ENCODE measurements at regions not wholly inside any gene's neighbourhood (a gene's known extent, or its start where the extent isn't known, plus 50 kb on each side); places are given as distances from the start of the nearest gene placed in this dataset.

DNA sequence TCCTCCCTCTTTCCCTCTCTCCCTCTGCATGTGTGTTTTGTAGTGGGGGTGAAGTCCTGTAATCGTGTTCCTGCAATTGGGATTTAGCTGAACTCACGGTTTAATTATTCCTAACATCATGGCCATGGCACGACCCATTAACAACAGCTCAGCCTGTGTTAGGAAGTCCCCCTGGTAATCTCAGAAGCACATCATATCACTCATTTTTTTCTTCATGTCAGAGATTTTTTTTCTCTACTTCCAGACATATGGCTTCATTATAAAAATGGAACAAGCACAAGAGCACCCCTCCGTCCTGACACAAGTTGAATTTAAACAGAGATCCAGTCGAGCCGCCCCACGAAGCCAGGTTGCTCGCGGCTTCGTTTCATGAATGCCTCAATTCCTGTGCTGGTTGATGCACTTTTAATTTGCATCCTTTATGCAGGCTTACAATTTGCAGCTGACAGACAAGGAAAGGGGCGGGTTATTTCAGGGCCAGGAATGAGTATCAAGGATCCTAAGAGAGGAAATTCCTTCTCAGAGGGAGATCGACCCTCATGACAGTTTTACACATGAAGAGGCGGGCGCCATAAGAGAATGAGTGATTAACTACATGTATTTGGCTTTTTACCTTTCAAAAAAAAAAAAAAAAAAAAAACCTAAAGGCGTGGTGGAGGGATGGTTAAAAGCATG, 192.9 kb downstream of the MAF start:
- Histone ChIP-seq H3K79me2 (ENCODE audit: insufficient read depth, low read length) (no peaks in the 10 kb centered on the region), H3K4me1 (ENCODE audit: insufficient read depth, low read length) (no peaks in the 10 kb centered on the region), H3K36me3 (ENCODE audit: insufficient read depth, low read length) (no peaks in the 10 kb centered on the region), H3K27me3 (ENCODE audit: insufficient read depth, low read length) (no peaks in the 10 kb centered on the region), H2AFZ (ENCODE audit: low read depth, low read length) (no peak overlapping the region), H3K9ac (ENCODE audit: low read length) (no peak overlapping the region), H3K4me3 (ENCODE audit: insufficient read depth, low read depth, low read length) (no peak overlapping the region), H3K9me3 (ENCODE audit: insufficient read depth, low read depth, low read length) (no peaks in the 10 kb centered on the region), H3K4me2 (ENCODE audit: low read length) (no peak overlapping the region), H4K20me1 (ENCODE audit: insufficient read depth, low read length) (no peaks in the 10 kb centered on the region), H3K27ac (ENCODE audit: low read depth, low read length) (no peak overlapping the region)
- no peak for DNase-seq (ENCODE audit: low read depth)
- Mint-ChIP-seq H3K4me1 (ENCODE audit: low read depth, unreplicated experiment) (no peaks in the 10 kb centered on the region), H3K36me3 (ENCODE audit: low read depth, unreplicated experiment) (no peaks in the 10 kb centered on the region), H3K27ac (ENCODE audit: unreplicated experiment) (no peak overlapping the region), H3K27me3 (ENCODE audit: low read depth, unreplicated experiment) (peaks cover 18% of the 10 kb centered on the region), H3K4me3 (ENCODE audit: unreplicated experiment) (no peak overlapping the region), H3K9me3 (ENCODE audit: unreplicated experiment) (peaks cover 2% of the 10 kb centered on the region)
- FAIRE-seq = no peak
- no peak for TF ChIP-seq EZH2 (IDR thresholded peaks at IDR 0.05; ENCODE audit: insufficient read depth, low read length)
- TF ChIP-seq, protein P1, sequence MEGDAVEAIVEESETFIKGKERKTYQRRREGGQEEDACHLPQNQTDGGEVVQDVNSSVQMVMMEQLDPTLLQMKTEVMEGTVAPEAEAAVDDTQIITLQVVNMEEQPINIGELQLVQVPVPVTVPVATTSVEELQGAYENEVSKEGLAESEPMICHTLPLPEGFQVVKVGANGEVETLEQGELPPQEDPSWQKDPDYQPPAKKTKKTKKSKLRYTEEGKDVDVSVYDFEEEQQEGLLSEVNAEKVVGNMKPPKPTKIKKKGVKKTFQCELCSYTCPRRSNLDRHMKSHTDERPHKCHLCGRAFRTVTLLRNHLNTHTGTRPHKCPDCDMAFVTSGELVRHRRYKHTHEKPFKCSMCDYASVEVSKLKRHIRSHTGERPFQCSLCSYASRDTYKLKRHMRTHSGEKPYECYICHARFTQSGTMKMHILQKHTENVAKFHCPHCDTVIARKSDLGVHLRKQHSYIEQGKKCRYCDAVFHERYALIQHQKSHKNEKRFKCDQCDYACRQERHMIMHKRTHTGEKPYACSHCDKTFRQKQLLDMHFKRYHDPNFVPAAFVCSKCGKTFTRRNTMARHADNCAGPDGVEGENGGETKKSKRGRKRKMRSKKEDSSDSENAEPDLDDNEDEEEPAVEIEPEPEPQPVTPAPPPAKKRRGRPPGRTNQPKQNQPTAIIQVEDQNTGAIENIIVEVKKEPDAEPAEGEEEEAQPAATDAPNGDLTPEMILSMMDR (IDR thresholded peaks at IDR 0.05; ENCODE audit: insufficient read depth, low read depth, low read length) = no peak

DNA sequence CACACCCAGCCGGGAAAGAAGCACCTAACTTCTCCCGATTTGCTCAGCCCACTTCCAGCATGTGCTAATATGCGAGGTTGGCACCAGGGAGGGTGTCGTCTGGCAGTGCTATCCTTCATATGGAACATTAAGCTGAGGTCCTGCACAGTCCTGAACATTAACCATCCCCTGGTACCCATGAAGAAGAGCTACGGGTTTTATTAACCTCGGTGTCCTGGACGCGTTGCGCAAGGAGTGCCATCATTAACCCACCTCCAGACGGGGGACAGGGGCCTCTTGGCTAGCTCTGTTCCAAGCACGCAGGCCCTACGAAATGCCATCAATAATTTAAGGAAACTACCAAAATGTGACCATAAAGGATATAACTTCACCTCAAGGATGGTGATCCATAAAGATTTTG, 193.5 kb downstream of the MAF start:
- H3K36me3 Mint-ChIP-seq (ENCODE audit: low read depth, unreplicated experiment) = no peaks in the 10 kb centered on the region
- no peak overlapping the region for H3K4me3 ChIP-seq (ENCODE audit: insufficient read depth, low read depth, low read length)
- DNase-seq (ENCODE audit: low read depth) = no peak
- no peaks in the 10 kb centered on the region for H3K36me3 ChIP-seq (ENCODE audit: insufficient read depth, low read length)
- no peak overlapping the region for H3K27ac ChIP-seq (ENCODE audit: low read depth, low read length)
- no peak overlapping the region for H3K4me3 Mint-ChIP-seq (ENCODE audit: unreplicated experiment)
- H4K20me1 ChIP-seq (ENCODE audit: insufficient read depth, low read length) = no peaks in the 10 kb centered on the region
- H3K9me3 ChIP-seq (ENCODE audit: insufficient read depth, low read depth, low read length) = no peaks in the 10 kb centered on the region
- no peak overlapping the region for H3K27ac Mint-ChIP-seq (ENCODE audit: unreplicated experiment)
- H3K9me3 Mint-ChIP-seq (ENCODE audit: unreplicated experiment) = peaks cover 2% of the 10 kb centered on the region
- H3K9ac ChIP-seq (ENCODE audit: low read length) = no peak overlapping the region
- H3K79me2 ChIP-seq (ENCODE audit: insufficient read depth, low read length) = no peaks in the 10 kb centered on the region
- TF ChIP-seq, protein P1 (IDR thresholded peaks at IDR 0.05; ENCODE audit: insufficient read depth, low read depth, low read length) = no peak
- TF ChIP-seq EZH2 (IDR thresholded peaks at IDR 0.05; ENCODE audit: insufficient read depth, low read length) = no peak
- no peak overlapping the region for H3K4me2 ChIP-seq (ENCODE audit: low read length)
- H3K27me3 ChIP-seq (ENCODE audit: insufficient read depth, low read length) = no peaks in the 10 kb centered on the region
- H2AFZ ChIP-seq (ENCODE audit: low read depth, low read length) = no peak overlapping the region
- no peaks in the 10 kb centered on the region for H3K4me1 ChIP-seq (ENCODE audit: insufficient read depth, low read length)
- FAIRE-seq = no peak
- peaks cover 18% of the 10 kb centered on the region for H3K27me3 Mint-ChIP-seq (ENCODE audit: low read depth, unreplicated experiment)
- no peaks in the 10 kb centered on the region for H3K4me1 Mint-ChIP-seq (ENCODE audit: low read depth, unreplicated experiment)

DNA sequence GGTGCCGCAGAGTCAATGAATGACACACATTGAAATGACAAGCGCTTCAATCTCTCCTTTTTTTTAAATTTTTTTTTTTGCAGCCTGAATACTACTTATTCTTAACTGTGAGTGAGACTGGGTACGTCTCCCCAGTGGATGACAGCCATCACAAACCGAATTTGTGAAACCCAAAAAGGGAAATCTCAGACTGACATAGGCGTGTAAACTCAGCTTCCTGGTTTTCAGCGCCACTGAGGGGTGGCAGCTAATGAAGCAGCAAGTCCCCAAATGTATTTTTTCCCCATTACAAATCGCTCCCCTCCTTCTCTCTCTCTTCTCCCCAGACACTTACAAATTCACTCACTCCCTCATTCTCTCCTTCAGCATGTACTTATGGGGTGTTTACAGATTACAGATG, 196.0 kb downstream of the MAF start:
- Histone ChIP-seq H3K27me3 (ENCODE audit: insufficient read depth, low read length) (no peaks in the 10 kb centered on the region), H3K4me1 (ENCODE audit: insufficient read depth, low read length) (no peaks in the 10 kb centered on the region), H3K4me2 (ENCODE audit: low read length) (no peak overlapping the region), H3K4me3 (ENCODE audit: insufficient read depth, low read depth, low read length) (no peak overlapping the region), H4K20me1 (ENCODE audit: insufficient read depth, low read length) (no peaks in the 10 kb centered on the region), H3K79me2 (ENCODE audit: insufficient read depth, low read length) (no peaks in the 10 kb centered on the region), H2AFZ (ENCODE audit: low read depth, low read length) (no peak overlapping the region), H3K9me3 (ENCODE audit: insufficient read depth, low read depth, low read length) (no peaks in the 10 kb centered on the region), H3K9ac (ENCODE audit: low read length) (no peak overlapping the region), H3K36me3 (ENCODE audit: insufficient read depth, low read length) (no peaks in the 10 kb centered on the region), H3K27ac (ENCODE audit: low read depth, low read length) (no peak overlapping the region)
- Mint-ChIP-seq H3K27me3 (ENCODE audit: low read depth, unreplicated experiment) (peaks cover 17% of the 10 kb centered on the region), H3K4me1 (ENCODE audit: low read depth, unreplicated experiment) (no peaks in the 10 kb centered on the region), H3K36me3 (ENCODE audit: low read depth, unreplicated experiment) (no peaks in the 10 kb centered on the region), H3K27ac (ENCODE audit: unreplicated experiment) (no peak overlapping the region), H3K4me3 (ENCODE audit: unreplicated experiment) (no peak overlapping the region), H3K9me3 (ENCODE audit: unreplicated experiment) (peaks cover 2% of the 10 kb centered on the region)
- no peak for TF ChIP-seq EZH2 (IDR thresholded peaks at IDR 0.05; ENCODE audit: insufficient read depth, low read length)
- TF ChIP-seq, protein P1 (IDR thresholded peaks at IDR 0.05; ENCODE audit: insufficient read depth, low read depth, low read length) = no peak
- no peak for FAIRE-seq
- no peak for DNase-seq (ENCODE audit: low read depth)
